PC-9 (cell line): ENCODE measurements at regions not wholly inside any gene's neighbourhood (a gene's known extent, or its start where the extent isn't known, plus 50 kb on each side); places are given as distances from the start of the nearest gene placed in this dataset.
"Not testable (repeated sequence)": the region's sequence is repeated elsewhere in the genome, so short reads cannot be mapped to it uniquely, and the experiment has no call there.

ENCODE experiments used
- BruUV-seq: library from RNA; stranded (reverse); fragments of 400-500 nt; replicated peaks from 2 replicates; lab custom pipeline; 2021; lab: Mats Ljungman, UMichigan
- CTCF ChIA-PET: fragments of 300-600 bp; sonication (Branson Sonifier 250); formaldehyde crosslinking; loops from one replicate; lab custom pipeline; 2022; ENCODE audit warnings: antibody characterized with exemption; lab: Charles Lee
- POLR2A ChIA-PET: fragments of 300-600 bp; sonication (Branson Sonifier 250); formaldehyde crosslinking; loops from one replicate; lab custom pipeline; 2022; ENCODE audit warnings: antibody characterized with exemption; ENCODE audit not compliant: unreplicated experiment; lab: Charles Lee
- DNase-seq, 2 experiments: peaks; one replicate each; pipeline versions ENCODE4 v3.0.0 to v3.0.0-alpha.2; 2015 to 2022; ENCODE audit warnings: mixed read lengths in 1 of 2
- H2AFZ ChIP-seq: fragments of 200-600 bp; sonication (generic); 2 replicates; pipeline ENCODE4 v1.8.1; 2017; ENCODE audit warnings: antibody characterized with exemption
- H3F3A ChIP-seq: fragments of 200-600 bp; sonication (generic); 2 replicates; pipeline ENCODE4 v1.8.1; 2017; ENCODE audit warnings: antibody characterized with exemption, mild to moderate bottlenecking, low read depth; ENCODE audit not compliant: insufficient read depth
- H3K27ac ChIP-seq: fragments of 200-600 bp; sonication (generic); 2 replicates; pipeline ENCODE4 v1.6.1; 2016; ENCODE audit warnings: mixed run types
- H3K27me3 ChIP-seq: fragments of 200-600 bp; sonication (generic); 2 replicates; pipeline ENCODE4 v1.6.1; 2016; ENCODE audit warnings: low read depth, mixed run types; ENCODE audit not compliant: insufficient read depth
- H3K36me3 ChIP-seq: fragments of 200-600 bp; sonication (generic); 2 replicates; pipeline ENCODE4 v1.6.1; 2016; ENCODE audit warnings: low read depth, mixed run types
- H3K4me1 ChIP-seq: fragments of 200-600 bp; sonication (generic); replicated peaks from 2 replicates; pipeline ENCODE4 v1.6.1; 2016; ENCODE audit warnings: mixed run types; ENCODE audit not compliant: insufficient read depth
- H3K4me2 ChIP-seq: fragments of 200-600 bp; sonication (generic); 2 replicates; pipeline ENCODE4 v1.6.1; 2017; ENCODE audit warnings: mixed run types
- H3K4me3 ChIP-seq: fragments of 200-600 bp; sonication (generic); 2 replicates; pipeline ENCODE4 v1.6.1; 2016; ENCODE audit warnings: mixed run types
- H3K79me2 ChIP-seq: fragments of 200-600 bp; sonication (generic); 2 replicates; pipeline ENCODE4 v1.6.1; 2017; ENCODE audit warnings: low read depth, mixed run types
- H3K9me2 ChIP-seq: fragments of 200-600 bp; sonication (generic); 2 replicates; pipeline ENCODE4 v1.8.1; 2017; ENCODE audit warnings: mild to moderate bottlenecking; ENCODE audit not compliant: insufficient read depth
- H3K9me3 ChIP-seq: fragments of 200-600 bp; sonication (generic); 2 replicates; pipeline ENCODE4 v1.8.1; 2016; ENCODE audit warnings: low read depth; ENCODE audit not compliant: insufficient read depth
- H4K20me1 ChIP-seq: fragments of 200-600 bp; sonication (generic); 2 replicates; pipeline ENCODE4 v1.8.1; 2017; ENCODE audit not compliant: insufficient read depth
- intact Hi-C: fragments of 100-400 bp; cut with micrococcal nuclease; formaldehyde crosslinking; loops from one replicate; pipeline ENCODE4 v1.10.0; 2022; ENCODE audit not compliant: unreplicated experiment
- TF ChIP-seq, protein P1 (sequence below): fragments of 200-600 bp; sonication (generic); conservative IDR thresholded peaks from 2 replicates; pipeline ENCODE4 v1.6.1; 2017; ENCODE audit warnings: mixed run types, antibody characterized with exemption, mild to moderate bottlenecking, moderate library complexity

DNA sequence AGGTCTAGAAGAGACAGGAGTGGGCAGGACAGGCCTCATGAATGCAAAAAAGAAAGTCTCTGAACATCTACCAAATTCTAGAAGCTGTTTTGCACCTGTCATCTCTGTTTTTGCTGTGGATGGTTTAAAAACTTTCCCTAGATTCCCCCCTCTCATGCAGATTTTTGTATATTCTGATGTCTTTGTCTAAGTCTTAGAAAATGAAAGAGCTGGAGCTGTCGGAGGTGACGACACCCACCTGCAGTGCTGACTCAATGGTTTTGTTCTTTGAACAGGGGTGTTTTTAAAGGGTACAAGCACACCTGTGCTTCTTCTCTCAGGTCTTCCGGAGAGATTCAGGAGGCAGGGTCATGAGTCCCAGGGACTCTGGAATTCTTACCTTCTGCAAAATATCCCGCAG is 128.2 kb upstream of the ALDH3B2 start:
- DNase-seq, H3K27me3 ChIP-seq, H3K79me2 ChIP-seq, H3K9me3 ChIP-seq, H2AFZ ChIP-seq, H4K20me1 ChIP-seq, H3K9me2 ChIP-seq, H3K36me3 ChIP-seq, intact Hi-C loops, BruUV-seq, CTCF ChIA-PET, H3K4me3 ChIP-seq: not testable (repeated sequence)
- POLR2A ChIA-PET: interaction anchor here (0.6 kb wide), 2 partner anchors 220 to 470 kb away, joined by 4 to 7 read pairs; no protein-coding TSS in a partner anchor
- peaks cover 16% of the 10 kb centered on the region; the same call in 1 of the 2 replicates for H3F3A ChIP-seq
- H3K4me2 ChIP-seq: peak overlapping the region; percentile 90
- peaks cover 38% of the 10 kb centered on the region for H3K4me1 ChIP-seq
- H3K27ac ChIP-seq: 0 out of 2 replicates have a peak overlapping the region, but pooled peaks have one; percentile 17

DNA sequence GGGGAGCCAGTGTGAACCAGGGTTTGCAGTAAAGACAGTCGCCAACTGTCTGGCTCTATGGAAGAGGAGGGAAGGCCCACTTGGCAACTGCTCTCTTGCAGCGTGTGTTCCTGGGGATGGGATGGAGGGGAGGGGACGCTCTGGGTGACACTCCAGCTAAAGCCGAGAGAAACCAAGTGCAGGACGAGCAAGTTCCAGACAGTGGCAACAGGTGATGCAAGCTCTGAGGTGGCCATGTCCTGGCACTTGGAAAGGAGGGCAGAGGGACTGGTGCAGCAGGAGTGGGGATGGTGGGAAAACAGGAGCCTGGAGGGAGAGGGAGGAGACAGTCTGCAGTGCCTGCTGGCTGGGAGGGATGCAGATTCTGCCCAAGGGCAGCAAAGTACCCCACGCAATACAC is 127.0 kb upstream of the ALDH3B2 start:
- peaks cover 36% of the 10 kb centered on the region for H3K4me1 ChIP-seq
- H3K27me3 ChIP-seq, BruUV-seq, H3K36me3 ChIP-seq, DNase-seq, intact Hi-C loops, CTCF ChIA-PET, H3K9me2 ChIP-seq, H3K4me2 ChIP-seq, H2AFZ ChIP-seq, H3K4me3 ChIP-seq, H3K9me3 ChIP-seq, H4K20me1 ChIP-seq, POLR2A ChIA-PET, H3K79me2 ChIP-seq, H3K27ac ChIP-seq: not testable (repeated sequence)
- H3F3A ChIP-seq: peaks cover 16% of the 10 kb centered on the region; the same call in 1 of the 2 replicates

DNA sequence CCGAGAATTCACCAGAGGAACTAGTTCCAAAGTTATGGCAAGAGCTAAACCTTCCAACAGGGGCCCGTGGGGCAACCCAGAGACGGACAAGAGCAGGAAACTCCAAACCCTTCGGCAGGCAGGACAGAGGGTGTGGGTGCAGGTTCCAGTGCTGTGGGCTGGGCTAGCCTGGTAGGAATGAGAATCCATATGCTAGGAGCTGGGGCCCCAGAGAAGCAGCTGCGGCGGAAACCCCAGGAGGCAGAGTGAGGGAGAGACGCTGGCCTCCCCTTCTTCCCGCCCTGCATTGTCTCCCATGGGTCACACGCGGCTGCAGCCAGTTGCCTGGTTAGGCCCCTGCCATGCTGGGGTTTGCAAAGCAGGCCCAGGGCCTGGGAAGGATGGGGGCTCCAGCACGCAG is 126.2 kb upstream of the ALDH3B2 start:
- H3K9me3 ChIP-seq, H3K36me3 ChIP-seq, DNase-seq, H3K27ac ChIP-seq, BruUV-seq, H3K4me2 ChIP-seq, H3K79me2 ChIP-seq, CTCF ChIA-PET, H3K9me2 ChIP-seq, H4K20me1 ChIP-seq, H2AFZ ChIP-seq, H3K4me3 ChIP-seq, POLR2A ChIA-PET, H3K27me3 ChIP-seq, intact Hi-C loops: not testable (repeated sequence)
- H3F3A ChIP-seq: peaks cover 16% of the 10 kb centered on the region; the same call in 1 of the 2 replicates
- H3K4me1 ChIP-seq: peaks cover 34% of the 10 kb centered on the region

DNA sequence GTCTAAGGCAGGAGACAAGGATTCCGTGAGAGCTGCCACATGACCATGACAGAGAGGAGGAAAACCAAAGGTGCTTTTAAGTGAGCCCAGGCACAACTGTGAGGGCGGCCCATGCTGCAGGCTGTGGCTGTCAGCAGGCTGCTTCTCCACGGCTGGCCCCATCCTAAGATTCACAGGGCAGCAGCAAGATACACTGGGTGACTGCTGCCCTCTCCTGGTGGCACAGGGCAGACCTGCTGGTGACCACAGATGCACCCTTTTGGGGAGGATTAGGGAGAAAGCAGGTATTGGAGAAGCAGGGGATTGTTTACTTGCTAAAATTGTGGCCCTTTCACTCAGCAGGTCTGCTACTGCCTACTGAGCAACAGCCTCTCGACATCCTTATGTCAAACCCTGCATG is 125.4 kb upstream of the ALDH3B2 start:
- H3K27me3 ChIP-seq, CTCF ChIA-PET, H3K79me2 ChIP-seq, POLR2A ChIA-PET, H3K27ac ChIP-seq, H4K20me1 ChIP-seq, H3K9me2 ChIP-seq, BruUV-seq, H3K9me3 ChIP-seq, H3K36me3 ChIP-seq, H3K4me2 ChIP-seq, H2AFZ ChIP-seq, H3K4me3 ChIP-seq: not testable (repeated sequence)
- peak in 1 of 2 experiments; percentile 47 for DNase-seq
- intact Hi-C loops: loop anchor here (10.0 kb wide), 1 partner anchor 135 kb away; no protein-coding TSS in a partner anchor
- Histone ChIP-seq H3F3A (peaks cover 16% of the 10 kb centered on the region; the same call in 1 of the 2 replicates), H3K4me1 (peaks cover 34% of the 10 kb centered on the region)
- TF ChIP-seq, protein P1, sequence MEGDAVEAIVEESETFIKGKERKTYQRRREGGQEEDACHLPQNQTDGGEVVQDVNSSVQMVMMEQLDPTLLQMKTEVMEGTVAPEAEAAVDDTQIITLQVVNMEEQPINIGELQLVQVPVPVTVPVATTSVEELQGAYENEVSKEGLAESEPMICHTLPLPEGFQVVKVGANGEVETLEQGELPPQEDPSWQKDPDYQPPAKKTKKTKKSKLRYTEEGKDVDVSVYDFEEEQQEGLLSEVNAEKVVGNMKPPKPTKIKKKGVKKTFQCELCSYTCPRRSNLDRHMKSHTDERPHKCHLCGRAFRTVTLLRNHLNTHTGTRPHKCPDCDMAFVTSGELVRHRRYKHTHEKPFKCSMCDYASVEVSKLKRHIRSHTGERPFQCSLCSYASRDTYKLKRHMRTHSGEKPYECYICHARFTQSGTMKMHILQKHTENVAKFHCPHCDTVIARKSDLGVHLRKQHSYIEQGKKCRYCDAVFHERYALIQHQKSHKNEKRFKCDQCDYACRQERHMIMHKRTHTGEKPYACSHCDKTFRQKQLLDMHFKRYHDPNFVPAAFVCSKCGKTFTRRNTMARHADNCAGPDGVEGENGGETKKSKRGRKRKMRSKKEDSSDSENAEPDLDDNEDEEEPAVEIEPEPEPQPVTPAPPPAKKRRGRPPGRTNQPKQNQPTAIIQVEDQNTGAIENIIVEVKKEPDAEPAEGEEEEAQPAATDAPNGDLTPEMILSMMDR: peak; percentile 75

DNA sequence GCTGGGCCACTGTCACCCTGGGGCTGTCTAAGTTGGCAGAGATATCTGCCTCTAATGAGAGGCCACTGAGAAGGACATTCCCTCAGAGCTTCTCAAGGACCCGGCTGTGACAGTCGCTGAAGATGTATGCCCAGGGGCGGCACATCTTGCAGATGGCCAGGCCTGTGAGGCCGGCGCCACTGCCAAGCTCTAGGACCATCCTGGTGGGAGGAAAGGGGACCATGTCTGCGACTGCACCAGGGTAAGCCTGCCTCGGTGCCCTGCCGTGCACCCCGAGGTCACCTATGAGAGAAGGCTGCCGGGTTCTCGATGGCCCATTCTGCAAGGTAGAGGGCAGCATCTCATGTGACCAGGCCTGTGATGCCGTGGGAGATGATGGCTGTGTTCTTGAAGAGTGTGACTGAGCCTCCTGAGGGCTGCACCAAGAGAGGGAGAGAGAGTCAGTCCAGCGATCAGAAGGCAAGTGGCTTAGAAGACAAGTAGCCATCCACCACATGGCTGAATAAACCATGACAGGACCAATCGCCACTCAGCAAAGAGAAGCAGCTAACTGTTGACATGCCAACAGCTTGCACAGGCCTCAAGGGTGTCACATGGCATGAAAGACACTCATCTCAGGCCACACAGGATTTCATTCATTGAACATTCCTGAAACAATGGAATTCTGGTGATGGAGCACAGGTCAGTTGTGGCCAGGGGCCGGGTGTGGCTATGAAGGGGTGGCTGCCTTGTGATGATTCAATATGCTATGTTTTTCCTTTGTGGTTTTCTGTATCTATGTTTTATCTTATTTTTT is 123.5 kb upstream of the ALDH3B2 start:
- H3K27me3 ChIP-seq, H3K36me3 ChIP-seq, H3K79me2 ChIP-seq, BruUV-seq, H3F3A ChIP-seq, H4K20me1 ChIP-seq, H3K27ac ChIP-seq, H2AFZ ChIP-seq, H3K9me2 ChIP-seq, H3K4me3 ChIP-seq, POLR2A ChIA-PET, H3K9me3 ChIP-seq: not testable (repeated sequence)
- peak in 1 of 2 experiments; percentile 41 for DNase-seq
- Histone ChIP-seq H3K4me2 (0 out of 2 replicates have a peak overlapping the region, but pooled peaks have one; percentile 13), H3K4me1 (peaks cover 22% of the 10 kb centered on the region)
- intact Hi-C loops: loop anchor here (10.0 kb wide), 1 partner anchor 133 kb away; no protein-coding TSS in a partner anchor
- CTCF ChIA-PET: interaction anchor here (0.6 to 1.1 kb wide), 2 partner anchors 9 to 162 kb away, joined by 3 to 4 read pairs; no protein-coding TSS in a partner anchor
